Gastroesophageal sphincter (tissue), 3 donors: ENCODE measurements at regions not wholly inside any gene's neighbourhood (a gene's known extent, or its start where the extent isn't known, plus 50 kb on each side); places are given as distances from the start of the nearest gene placed in this dataset.

Source experiments
- POLR2A ChIP-seq, 2 donors: fragments of 450-650 bp; IDR thresholded peaks; one replicate each; pipeline ENCODE4 v1.6.1; 2017; ENCODE audit warnings: antibody characterized with exemption in 2 of 2, mild to moderate bottlenecking in 2 of 2, moderate library complexity in 1 of 2
- POLR2AphosphoS5 ChIP-seq: sonication (generic); formaldehyde crosslinking; IDR thresholded peaks from one replicate; pipeline ENCODE4 v1.6.1; 2017; ENCODE audit warnings: antibody characterized with exemption
- TF ChIP-seq, protein P1 (sequence below), 4 experiments: fragments of 200-600 bp in 2 of 4; fragments of 450-650 bp in 2 of 4; sonication (generic) in 1 of 4; IDR thresholded peaks; one replicate each; pipeline ENCODE4 v1.5.1; 2017 to 2019; ENCODE audit warnings: antibody characterized with exemption in 4 of 4, mild to moderate bottlenecking in 2 of 4, moderate library complexity in 2 of 4

GRCh38 chr2:133675-134593 is 87.6 kb upstream of the FAM110C start:
- TF ChIP-seq POLR2AphosphoS5 (no peak), POLR2A (IDR thresholded peaks at IDR 0.05) (no peak)
- TF ChIP-seq, protein P1, sequence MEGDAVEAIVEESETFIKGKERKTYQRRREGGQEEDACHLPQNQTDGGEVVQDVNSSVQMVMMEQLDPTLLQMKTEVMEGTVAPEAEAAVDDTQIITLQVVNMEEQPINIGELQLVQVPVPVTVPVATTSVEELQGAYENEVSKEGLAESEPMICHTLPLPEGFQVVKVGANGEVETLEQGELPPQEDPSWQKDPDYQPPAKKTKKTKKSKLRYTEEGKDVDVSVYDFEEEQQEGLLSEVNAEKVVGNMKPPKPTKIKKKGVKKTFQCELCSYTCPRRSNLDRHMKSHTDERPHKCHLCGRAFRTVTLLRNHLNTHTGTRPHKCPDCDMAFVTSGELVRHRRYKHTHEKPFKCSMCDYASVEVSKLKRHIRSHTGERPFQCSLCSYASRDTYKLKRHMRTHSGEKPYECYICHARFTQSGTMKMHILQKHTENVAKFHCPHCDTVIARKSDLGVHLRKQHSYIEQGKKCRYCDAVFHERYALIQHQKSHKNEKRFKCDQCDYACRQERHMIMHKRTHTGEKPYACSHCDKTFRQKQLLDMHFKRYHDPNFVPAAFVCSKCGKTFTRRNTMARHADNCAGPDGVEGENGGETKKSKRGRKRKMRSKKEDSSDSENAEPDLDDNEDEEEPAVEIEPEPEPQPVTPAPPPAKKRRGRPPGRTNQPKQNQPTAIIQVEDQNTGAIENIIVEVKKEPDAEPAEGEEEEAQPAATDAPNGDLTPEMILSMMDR (IDR thresholded peaks at IDR 0.05), result no peak
